ENCODE measurements at regions not wholly inside any gene's neighbourhood (a gene's known extent, or its start where the extent isn't known, plus 50 kb on each side); places are given as distances from the start of the nearest gene placed in this dataset.

DNA sequence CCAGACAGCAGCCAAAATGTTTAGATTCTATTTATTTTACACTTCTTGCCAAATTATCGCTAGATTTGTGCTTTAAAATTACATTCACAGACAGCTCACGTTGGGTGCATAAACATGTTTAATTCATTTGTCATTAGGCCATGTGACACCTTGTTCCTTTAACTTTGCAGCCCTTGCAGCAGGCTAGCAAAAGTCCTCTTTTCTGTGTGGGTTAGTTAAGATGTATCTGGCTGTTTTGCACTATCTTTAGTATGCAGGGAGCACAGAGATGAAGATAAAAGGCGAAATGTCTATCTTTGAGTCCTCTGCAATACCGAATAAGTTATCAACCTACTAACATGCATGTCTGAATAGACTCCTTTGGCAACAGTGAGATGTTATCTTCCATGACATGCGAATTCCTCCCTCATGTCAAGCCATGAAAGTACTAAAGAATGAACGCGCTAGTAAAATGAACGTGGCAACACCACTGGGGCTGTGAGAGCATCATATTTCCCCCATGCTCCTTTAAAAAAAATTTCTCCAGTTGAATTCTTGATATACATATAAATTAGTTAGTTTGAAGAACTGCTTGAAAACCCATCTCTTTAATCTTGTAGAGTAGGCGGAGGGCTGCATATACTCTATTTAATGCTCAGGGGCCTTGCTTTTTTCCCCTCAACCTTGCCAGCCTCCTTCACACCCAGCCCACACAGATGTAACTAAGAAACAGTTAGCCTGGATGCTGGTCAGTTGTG lies 620.4 kb upstream of the NR2F2 start:
- Histone ChIP-seq H3K4me1 (no peaks in the 10 kb centered on the region), H3K9me3 (no peaks in the 10 kb centered on the region), H3K4me3 (ENCODE audit: low read depth, low read length) (no peak overlapping the region), H3K27me3 (no peaks in the 10 kb centered on the region), H3K36me3 (no peaks in the 10 kb centered on the region)
- TF ChIP-seq, protein P1, sequence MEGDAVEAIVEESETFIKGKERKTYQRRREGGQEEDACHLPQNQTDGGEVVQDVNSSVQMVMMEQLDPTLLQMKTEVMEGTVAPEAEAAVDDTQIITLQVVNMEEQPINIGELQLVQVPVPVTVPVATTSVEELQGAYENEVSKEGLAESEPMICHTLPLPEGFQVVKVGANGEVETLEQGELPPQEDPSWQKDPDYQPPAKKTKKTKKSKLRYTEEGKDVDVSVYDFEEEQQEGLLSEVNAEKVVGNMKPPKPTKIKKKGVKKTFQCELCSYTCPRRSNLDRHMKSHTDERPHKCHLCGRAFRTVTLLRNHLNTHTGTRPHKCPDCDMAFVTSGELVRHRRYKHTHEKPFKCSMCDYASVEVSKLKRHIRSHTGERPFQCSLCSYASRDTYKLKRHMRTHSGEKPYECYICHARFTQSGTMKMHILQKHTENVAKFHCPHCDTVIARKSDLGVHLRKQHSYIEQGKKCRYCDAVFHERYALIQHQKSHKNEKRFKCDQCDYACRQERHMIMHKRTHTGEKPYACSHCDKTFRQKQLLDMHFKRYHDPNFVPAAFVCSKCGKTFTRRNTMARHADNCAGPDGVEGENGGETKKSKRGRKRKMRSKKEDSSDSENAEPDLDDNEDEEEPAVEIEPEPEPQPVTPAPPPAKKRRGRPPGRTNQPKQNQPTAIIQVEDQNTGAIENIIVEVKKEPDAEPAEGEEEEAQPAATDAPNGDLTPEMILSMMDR (IDR thresholded peaks at IDR 0.05; ENCODE audit: low read depth, low read length) = no peak
- no peak for DNase-seq

DNA sequence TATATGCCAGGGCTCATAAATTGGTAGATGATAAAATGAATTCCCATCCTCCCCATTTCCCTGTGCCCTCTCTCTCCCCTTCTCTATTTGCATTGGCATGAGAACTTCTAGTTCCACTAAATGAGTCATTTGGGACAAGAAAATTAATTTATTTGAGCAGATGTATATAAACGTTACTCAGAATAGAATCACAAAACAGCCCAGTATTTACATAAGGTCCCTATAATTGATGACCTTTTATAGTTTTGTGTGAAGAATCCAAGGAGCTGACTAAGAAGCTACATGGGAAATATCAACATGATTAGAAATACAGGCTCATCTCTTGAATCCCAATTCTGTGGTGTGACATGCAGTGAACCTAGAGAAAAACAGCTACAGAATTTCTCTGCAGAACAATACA lies 617.7 kb upstream of the NR2F2 start:
- H3K36me3 ChIP-seq = no peaks in the 10 kb centered on the region
- TF ChIP-seq, protein P1 (IDR thresholded peaks at IDR 0.05; ENCODE audit: low read depth, low read length) = no peak
- no peak overlapping the region for H3K4me3 ChIP-seq (ENCODE audit: low read depth, low read length)
- H3K4me1 ChIP-seq = no peaks in the 10 kb centered on the region
- H3K9me3 ChIP-seq = no peaks in the 10 kb centered on the region
- DNase-seq = no peak
- no peaks in the 10 kb centered on the region for H3K27me3 ChIP-seq

DNA sequence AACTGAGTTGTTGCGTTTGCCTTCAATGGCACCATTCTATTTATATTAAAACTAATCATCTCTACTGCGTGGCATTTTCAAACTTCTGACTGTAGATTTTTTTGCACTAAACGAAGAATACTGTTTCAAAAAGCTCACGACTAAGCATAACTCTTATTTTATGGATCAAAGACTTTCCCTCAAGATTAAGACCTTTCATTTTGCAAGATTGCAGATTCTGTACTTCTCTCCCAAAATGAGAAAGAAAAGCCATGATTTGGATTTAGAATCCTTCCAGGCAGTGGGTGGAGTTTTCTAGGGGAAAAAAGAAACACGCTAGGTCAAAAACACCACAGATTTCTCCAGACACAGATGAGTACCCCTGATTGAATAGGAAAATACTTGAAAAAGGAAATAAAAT lies 617.2 kb upstream of the NR2F2 start:
- TF ChIP-seq, protein P1 (IDR thresholded peaks at IDR 0.05; ENCODE audit: low read depth, low read length) = no peak
- no peaks in the 10 kb centered on the region for H3K36me3 ChIP-seq
- H3K4me3 ChIP-seq (ENCODE audit: low read depth, low read length) = no peak overlapping the region
- no peaks in the 10 kb centered on the region for H3K4me1 ChIP-seq
- no peaks in the 10 kb centered on the region for H3K27me3 ChIP-seq
- no peak for DNase-seq
- H3K9me3 ChIP-seq = no peaks in the 10 kb centered on the region

DNA sequence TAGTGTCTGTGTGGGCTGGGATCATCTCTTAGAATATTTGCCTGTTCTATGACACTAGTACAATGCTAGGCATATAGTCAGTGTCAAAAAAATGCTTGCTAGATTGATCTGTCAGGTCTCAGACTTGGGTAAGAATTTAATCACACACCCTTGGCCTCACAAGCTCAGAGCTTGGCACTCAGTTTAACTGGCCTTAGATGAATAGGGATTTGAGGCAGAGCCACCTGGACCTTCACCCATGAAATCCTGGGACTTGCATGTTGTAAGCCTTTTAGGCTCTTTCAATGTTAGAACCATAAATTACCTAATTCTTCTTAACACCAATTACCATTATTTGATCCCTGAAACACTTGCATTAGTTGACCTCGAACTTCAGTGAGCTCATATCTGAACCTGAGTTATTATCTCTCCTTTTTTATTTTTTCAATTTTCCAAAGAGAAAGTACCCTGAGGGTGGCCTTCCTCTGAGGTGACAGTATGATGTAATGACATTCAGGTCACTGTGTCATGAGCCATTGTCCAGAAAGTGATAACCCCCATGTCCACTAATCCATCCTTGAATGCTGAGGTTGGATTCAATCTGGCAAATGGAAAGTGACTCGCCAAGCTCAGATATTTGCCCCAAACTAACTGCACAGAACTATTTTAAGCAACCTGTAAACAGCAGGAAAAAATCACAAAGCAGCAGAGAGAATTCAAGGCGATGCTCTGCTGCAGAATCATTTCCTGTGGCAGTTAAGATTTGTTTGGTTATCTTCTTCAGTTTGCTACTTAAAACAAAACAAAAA lies 615.2 kb upstream of the NR2F2 start:
- TF ChIP-seq, protein P1 (IDR thresholded peaks at IDR 0.05; ENCODE audit: low read depth, low read length) = no peak
- Histone ChIP-seq H3K9me3 (no peaks in the 10 kb centered on the region), H3K36me3 (no peaks in the 10 kb centered on the region), H3K4me3 (ENCODE audit: low read depth, low read length) (no peak overlapping the region), H3K27me3 (no peaks in the 10 kb centered on the region), H3K4me1 (no peaks in the 10 kb centered on the region)
- DNase-seq = no peak

DNA sequence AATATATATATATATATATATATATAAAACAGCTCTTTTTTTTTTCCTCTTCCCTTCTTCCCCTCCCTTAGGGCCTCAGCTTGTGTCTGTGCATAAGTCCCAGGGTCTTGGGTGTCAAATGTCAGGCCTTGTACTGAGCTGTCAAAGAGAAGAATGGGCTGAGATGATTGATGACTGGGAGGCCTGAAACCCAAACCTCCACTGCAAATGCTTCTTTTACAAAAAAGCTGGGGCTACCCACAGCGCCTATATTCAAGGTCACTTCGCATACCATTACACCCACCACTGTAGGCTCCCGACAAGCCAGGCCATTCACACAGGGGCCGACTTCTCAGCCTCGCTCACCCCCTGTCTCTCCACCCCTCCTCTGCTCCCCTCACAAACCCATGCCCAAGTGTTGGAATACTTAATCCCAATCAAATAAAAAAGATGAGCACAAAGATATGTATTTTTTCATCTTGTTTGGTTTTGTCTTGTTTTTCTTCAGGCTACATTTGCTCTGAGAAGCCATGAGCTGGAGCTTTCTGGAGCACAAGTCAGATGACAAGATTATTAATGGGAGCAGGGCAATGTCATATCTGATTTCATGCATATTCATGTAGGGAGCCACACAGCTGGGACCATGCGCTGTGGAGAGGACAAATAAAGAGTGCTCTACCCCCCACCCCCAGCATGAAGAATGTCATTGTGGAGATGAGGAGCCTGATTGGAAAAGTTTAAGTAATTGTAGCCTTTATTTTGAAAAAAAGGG lies 614.4 kb upstream of the NR2F2 start:
- Histone ChIP-seq H3K36me3 (no peaks in the 10 kb centered on the region), H3K4me3 (ENCODE audit: low read depth, low read length) (no peak overlapping the region), H3K9me3 (no peaks in the 10 kb centered on the region), H3K27me3 (no peaks in the 10 kb centered on the region), H3K4me1 (no peaks in the 10 kb centered on the region)
- no peak for DNase-seq
- TF ChIP-seq, protein P1 (IDR thresholded peaks at IDR 0.05; ENCODE audit: low read depth, low read length) = no peak
